Sigmoid colon (tissue), 4 donors: ENCODE measurements at regions not wholly inside any gene's neighbourhood (a gene's known extent, or its start where the extent isn't known, plus 50 kb on each side); places are given as distances from the start of the nearest gene placed in this dataset.

Experiments used
- CTCF ChIP-seq, 4 experiments: fragments of 450-650 bp in 3 of 4; fragments of 200-600 bp in 1 of 4; IDR thresholded peaks; one replicate each; pipeline ENCODE4 v1.5.1; 2016 to 2019; ENCODE audit warnings: antibody characterized with exemption in 4 of 4, mild to moderate bottlenecking in 3 of 4, moderate library complexity in 2 of 4
- POLR2A ChIP-seq, 2 donors: fragments of 450-650 bp; IDR thresholded peaks; one replicate each; pipeline ENCODE4 v1.6.1; 2016; ENCODE audit warnings: antibody characterized with exemption in 2 of 2, mild to moderate bottlenecking in 2 of 2, moderate library complexity in 2 of 2
- POLR2AphosphoS5 ChIP-seq, 4 donors: sonication (generic); formaldehyde crosslinking; IDR thresholded peaks; one replicate each; pipeline ENCODE4 v1.6.1; 2017; ENCODE audit warnings: antibody characterized with exemption in 4 of 4

- TF ChIP-seq CTCF (IDR thresholded peaks at IDR 0.05) (no peak), POLR2A (IDR thresholded peaks at IDR 0.05) (no peak), POLR2AphosphoS5 (IDR thresholded peaks at IDR 0.05) (no peak)
These were observed 968.7 kb downstream of the CNTNAP5 start for GRCh38 chr2:124993809-124994208.
